Liver (tissue), 3 donors: ENCODE measurements at regions not wholly inside any gene's neighbourhood (a gene's known extent, or its start where the extent isn't known, plus 50 kb on each side); places are given as distances from the start of the nearest gene placed in this dataset.

ENCODE experiments used
- EGR1 ChIP-seq, 2 donors: IDR thresholded peaks; 2 replicates each; pipeline ENCODE4 v1.6.1; 2016 to 2018; ENCODE audit warnings: antibody characterized with exemption in 2 of 2, low read depth in 2 of 2
- FOXA1 ChIP-seq: IDR thresholded peaks from 2 replicates; pipeline ENCODE4 v1.6.1; 2016; ENCODE audit warnings: antibody characterized with exemption
- GABPA ChIP-seq, 2 donors: IDR thresholded peaks in 1 of 2; conservative IDR thresholded peaks in 1 of 2; 2 replicates each; pipeline ENCODE4 v1.6.1; 2016; ENCODE audit warnings: antibody characterized with exemption in 2 of 2, mild to moderate bottlenecking in 1 of 2, moderate library complexity in 1 of 2
- HNF4A ChIP-seq, 2 donors: conservative IDR thresholded peaks; 2 replicates each; pipeline ENCODE4 v1.6.1; 2016; ENCODE audit warnings: antibody characterized with exemption in 2 of 2, mild to moderate bottlenecking in 2 of 2
- JUND ChIP-seq, 2 donors: IDR thresholded peaks; 2 replicates each; pipeline ENCODE4 v1.6.1; 2016; ENCODE audit warnings: antibody characterized with exemption in 2 of 2
- RAD21 ChIP-seq, 2 donors: IDR thresholded peaks; 2 replicates each; pipeline ENCODE4 v1.6.1; 2016; ENCODE audit warnings: antibody characterized with exemption in 2 of 2, mild to moderate bottlenecking in 2 of 2
- SP1 ChIP-seq: IDR thresholded peaks from 2 replicates; pipeline ENCODE4 v1.6.1; 2018; ENCODE audit warnings: antibody characterized with exemption, mild to moderate bottlenecking
- TAF1 ChIP-seq: conservative IDR thresholded peaks from 2 replicates; pipeline ENCODE4 v1.6.1; 2016; ENCODE audit warnings: antibody characterized with exemption, mild to moderate bottlenecking
- YY1 ChIP-seq: IDR thresholded peaks from 2 replicates; pipeline ENCODE4 v1.6.1; 2016; ENCODE audit warnings: antibody characterized with exemption, mild to moderate bottlenecking
- TF ChIP-seq, protein P1 (sequence below): fragments of 150-350 bp; IDR thresholded peaks from 2 replicates; pipeline ENCODE4 v1.5.1; 2017; ENCODE audit warnings: improper control_type of control experiment, low read depth, low read length; ENCODE audit not compliant: missing input control
- TF ChIP-seq, protein P2 (sequence below): IDR thresholded peaks from 2 replicates; pipeline ENCODE4 v1.6.1; 2016; ENCODE audit warnings: antibody characterized with exemption
- TF ChIP-seq, protein P3 (sequence below): IDR thresholded peaks from 2 replicates; pipeline ENCODE4 v1.6.1; 2016; ENCODE audit warnings: antibody characterized with exemption, mild to moderate bottlenecking
- TF ChIP-seq, protein P4 (sequence below): IDR thresholded peaks from 2 replicates; pipeline ENCODE4 v1.6.1; 2016; ENCODE audit warnings: antibody characterized with exemption
- TF ChIP-seq, protein P5 (sequence below): IDR thresholded peaks from 2 replicates; pipeline ENCODE4 v1.6.1; 2016; ENCODE audit warnings: antibody characterized with exemption
- donor health status: healthy.
- donor health status: healthy.

DNA sequence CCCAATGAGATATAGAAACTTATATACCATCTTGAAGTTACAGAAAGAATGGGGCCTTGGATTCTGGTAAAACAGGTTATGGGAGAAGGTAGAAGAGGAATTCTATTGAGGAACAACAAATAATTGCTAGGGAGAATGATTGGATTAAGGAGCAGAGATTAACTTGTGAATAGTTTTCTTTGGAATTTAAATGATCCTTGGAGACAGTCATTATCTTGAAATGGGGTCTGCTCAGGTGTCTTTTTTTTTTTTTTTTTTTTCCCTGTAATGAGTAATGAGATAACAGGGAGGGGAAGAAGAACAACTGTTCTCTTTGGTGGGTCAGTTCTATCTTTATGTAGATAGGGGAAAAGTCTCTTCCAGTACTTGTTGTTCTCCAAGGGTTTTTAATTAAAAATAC is 1406.0 kb downstream of the RPA4 start:
- TF ChIP-seq, protein P1, sequence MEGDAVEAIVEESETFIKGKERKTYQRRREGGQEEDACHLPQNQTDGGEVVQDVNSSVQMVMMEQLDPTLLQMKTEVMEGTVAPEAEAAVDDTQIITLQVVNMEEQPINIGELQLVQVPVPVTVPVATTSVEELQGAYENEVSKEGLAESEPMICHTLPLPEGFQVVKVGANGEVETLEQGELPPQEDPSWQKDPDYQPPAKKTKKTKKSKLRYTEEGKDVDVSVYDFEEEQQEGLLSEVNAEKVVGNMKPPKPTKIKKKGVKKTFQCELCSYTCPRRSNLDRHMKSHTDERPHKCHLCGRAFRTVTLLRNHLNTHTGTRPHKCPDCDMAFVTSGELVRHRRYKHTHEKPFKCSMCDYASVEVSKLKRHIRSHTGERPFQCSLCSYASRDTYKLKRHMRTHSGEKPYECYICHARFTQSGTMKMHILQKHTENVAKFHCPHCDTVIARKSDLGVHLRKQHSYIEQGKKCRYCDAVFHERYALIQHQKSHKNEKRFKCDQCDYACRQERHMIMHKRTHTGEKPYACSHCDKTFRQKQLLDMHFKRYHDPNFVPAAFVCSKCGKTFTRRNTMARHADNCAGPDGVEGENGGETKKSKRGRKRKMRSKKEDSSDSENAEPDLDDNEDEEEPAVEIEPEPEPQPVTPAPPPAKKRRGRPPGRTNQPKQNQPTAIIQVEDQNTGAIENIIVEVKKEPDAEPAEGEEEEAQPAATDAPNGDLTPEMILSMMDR = no peak
- TF ChIP-seq TAF1 (no peak), JUND (IDR thresholded peaks at IDR 0.05) (no peak), EGR1 (IDR thresholded peaks at IDR 0.05; ENCODE audit: low read depth in 2 of 2) (no peak), SP1 (no peak), FOXA1 (no peak), RAD21 (IDR thresholded peaks at IDR 0.05) (no peak), GABPA (IDR thresholded peaks at IDR 0.05 in 1 of 2, conservative IDR thresholded peaks at IDR 0.05 in 1 of 2) (no peak), YY1 (no peak), HNF4A (conservative IDR thresholded peaks at IDR 0.05) (no peak)
- TF ChIP-seq, protein P2, sequence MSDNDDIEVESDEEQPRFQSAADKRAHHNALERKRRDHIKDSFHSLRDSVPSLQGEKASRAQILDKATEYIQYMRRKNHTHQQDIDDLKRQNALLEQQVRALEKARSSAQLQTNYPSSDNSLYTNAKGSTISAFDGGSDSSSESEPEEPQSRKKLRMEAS = no peak
- TF ChIP-seq, protein P3, sequence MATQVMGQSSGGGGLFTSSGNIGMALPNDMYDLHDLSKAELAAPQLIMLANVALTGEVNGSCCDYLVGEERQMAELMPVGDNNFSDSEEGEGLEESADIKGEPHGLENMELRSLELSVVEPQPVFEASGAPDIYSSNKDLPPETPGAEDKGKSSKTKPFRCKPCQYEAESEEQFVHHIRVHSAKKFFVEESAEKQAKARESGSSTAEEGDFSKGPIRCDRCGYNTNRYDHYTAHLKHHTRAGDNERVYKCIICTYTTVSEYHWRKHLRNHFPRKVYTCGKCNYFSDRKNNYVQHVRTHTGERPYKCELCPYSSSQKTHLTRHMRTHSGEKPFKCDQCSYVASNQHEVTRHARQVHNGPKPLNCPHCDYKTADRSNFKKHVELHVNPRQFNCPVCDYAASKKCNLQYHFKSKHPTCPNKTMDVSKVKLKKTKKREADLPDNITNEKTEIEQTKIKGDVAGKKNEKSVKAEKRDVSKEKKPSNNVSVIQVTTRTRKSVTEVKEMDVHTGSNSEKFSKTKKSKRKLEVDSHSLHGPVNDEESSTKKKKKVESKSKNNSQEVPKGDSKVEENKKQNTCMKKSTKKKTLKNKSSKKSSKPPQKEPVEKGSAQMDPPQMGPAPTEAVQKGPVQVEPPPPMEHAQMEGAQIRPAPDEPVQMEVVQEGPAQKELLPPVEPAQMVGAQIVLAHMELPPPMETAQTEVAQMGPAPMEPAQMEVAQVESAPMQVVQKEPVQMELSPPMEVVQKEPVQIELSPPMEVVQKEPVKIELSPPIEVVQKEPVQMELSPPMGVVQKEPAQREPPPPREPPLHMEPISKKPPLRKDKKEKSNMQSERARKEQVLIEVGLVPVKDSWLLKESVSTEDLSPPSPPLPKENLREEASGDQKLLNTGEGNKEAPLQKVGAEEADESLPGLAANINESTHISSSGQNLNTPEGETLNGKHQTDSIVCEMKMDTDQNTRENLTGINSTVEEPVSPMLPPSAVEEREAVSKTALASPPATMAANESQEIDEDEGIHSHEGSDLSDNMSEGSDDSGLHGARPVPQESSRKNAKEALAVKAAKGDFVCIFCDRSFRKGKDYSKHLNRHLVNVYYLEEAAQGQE = no peak
- TF ChIP-seq, protein P4, sequence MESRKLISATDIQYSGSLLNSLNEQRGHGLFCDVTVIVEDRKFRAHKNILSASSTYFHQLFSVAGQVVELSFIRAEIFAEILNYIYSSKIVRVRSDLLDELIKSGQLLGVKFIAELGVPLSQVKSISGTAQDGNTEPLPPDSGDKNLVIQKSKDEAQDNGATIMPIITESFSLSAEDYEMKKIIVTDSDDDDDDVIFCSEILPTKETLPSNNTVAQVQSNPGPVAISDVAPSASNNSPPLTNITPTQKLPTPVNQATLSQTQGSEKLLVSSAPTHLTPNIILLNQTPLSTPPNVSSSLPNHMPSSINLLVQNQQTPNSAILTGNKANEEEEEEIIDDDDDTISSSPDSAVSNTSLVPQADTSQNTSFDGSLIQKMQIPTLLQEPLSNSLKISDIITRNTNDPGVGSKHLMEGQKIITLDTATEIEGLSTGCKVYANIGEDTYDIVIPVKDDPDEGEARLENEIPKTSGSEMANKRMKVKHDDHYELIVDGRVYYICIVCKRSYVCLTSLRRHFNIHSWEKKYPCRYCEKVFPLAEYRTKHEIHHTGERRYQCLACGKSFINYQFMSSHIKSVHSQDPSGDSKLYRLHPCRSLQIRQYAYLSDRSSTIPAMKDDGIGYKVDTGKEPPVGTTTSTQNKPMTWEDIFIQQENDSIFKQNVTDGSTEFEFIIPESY = no peak
- TF ChIP-seq, protein P5, sequence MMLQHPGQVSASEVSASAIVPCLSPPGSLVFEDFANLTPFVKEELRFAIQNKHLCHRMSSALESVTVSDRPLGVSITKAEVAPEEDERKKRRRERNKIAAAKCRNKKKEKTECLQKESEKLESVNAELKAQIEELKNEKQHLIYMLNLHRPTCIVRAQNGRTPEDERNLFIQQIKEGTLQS = no peak
